LNCAP (cell line): ENCODE measurements at regions not wholly inside any gene's neighbourhood (a gene's known extent, or its start where the extent isn't known, plus 50 kb on each side); places are given as distances from the start of the nearest gene placed in this dataset.

Experiments
- CTCF ChIP-seq: fragments of 450-650 bp; IDR thresholded peaks from 2 replicates; pipeline ENCODE4 v1.5.1; 2017; ENCODE audit warnings: mild to moderate bottlenecking

GRCh38 chr6:92114091-92114675, 1305.2 kb downstream of the EPHA7 start:
- TF ChIP-seq CTCF = no peak

- TF ChIP-seq CTCF = no peak
Observed at GRCh38 chr6:92111386-92111785, 1308.0 kb downstream of the EPHA7 start.

- no peak for TF ChIP-seq CTCF
Observed at GRCh38 chr6:92110403-92110802, 1309.0 kb downstream of the EPHA7 start.

- no peak for TF ChIP-seq CTCF
Observed at GRCh38 chr6:92109956-92110355, 1309.4 kb downstream of the EPHA7 start.

- no peak for TF ChIP-seq CTCF
Observed at GRCh38 chr6:92109256-92109655, 1310.1 kb downstream of the EPHA7 start.

- TF ChIP-seq CTCF = no peak
Observed at GRCh38 chr6:92086750-92087149, 1332.6 kb downstream of the EPHA7 start.

GRCh38 chr6:92072387-92072786, 1347.0 kb downstream of the EPHA7 start:
- TF ChIP-seq CTCF = no peak

- no peak for TF ChIP-seq CTCF
Observed at GRCh38 chr6:92069781-92070180, 1349.6 kb downstream of the EPHA7 start.
